ENCODE measurements at regions not wholly inside any gene's neighbourhood (a gene's known extent, or its start where the extent isn't known, plus 50 kb on each side); places are given as distances from the start of the nearest gene placed in this dataset.

DNA sequence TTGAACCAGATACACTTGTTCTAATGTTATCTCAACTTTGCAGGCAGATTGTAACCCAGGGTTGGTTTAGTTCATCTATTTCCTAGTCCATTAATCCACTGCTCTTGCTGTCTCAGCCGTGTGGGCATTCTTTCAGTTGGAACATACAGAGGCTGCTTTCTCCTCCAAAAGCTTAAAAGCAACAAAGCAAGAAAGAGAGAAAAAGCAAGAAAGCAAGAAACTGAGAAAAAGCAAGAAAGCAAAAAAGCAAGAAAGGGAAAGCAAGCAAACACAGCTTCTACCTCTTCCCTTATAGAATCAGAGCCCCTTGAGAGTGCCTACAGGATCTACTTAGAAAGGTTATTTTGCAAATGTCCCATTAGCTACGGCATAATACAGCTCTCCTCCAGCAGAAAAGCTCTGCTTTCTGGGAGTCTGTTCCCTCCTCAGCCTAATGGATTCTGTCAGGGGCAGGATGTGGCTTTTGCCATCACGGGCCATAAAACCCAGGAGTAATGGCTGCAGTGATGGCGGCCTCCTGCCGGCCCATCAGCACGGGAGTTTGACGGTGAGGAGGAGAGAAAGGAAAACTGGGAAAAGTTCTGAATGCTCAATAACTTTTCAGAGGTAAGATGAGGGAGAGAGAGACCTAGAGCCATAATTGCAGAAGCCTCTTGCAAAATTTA is 156.8 kb upstream of the JARID2 start:
- no peaks in the 10 kb centered on the region for H3K79me2 ChIP-seq (ENCODE audit: insufficient read depth, low read depth, low read length)
- no peaks in the 10 kb centered on the region for H3K9me3 ChIP-seq (ENCODE audit: low read length)
- ChIA-PET POLR2A (no interaction called here), CTCF (ENCODE audit: unreplicated experiment) (no interaction called here)
- H2AFZ ChIP-seq (ENCODE audit: low read length): no peak overlapping the region
- no peak overlapping the region for H3K4me3 ChIP-seq (ENCODE audit: low read depth, low read length, poor library complexity, severe bottlenecking)
- H4K20me1 ChIP-seq (ENCODE audit: insufficient read depth, low read length): no peaks in the 10 kb centered on the region
- H3K27ac ChIP-seq (ENCODE audit: low read depth, low read length, poor library complexity, severe bottlenecking): no peak overlapping the region
- H3K36me3 ChIP-seq (ENCODE audit: insufficient read depth, low read length): no peaks in the 10 kb centered on the region
- TF ChIP-seq, protein P1, sequence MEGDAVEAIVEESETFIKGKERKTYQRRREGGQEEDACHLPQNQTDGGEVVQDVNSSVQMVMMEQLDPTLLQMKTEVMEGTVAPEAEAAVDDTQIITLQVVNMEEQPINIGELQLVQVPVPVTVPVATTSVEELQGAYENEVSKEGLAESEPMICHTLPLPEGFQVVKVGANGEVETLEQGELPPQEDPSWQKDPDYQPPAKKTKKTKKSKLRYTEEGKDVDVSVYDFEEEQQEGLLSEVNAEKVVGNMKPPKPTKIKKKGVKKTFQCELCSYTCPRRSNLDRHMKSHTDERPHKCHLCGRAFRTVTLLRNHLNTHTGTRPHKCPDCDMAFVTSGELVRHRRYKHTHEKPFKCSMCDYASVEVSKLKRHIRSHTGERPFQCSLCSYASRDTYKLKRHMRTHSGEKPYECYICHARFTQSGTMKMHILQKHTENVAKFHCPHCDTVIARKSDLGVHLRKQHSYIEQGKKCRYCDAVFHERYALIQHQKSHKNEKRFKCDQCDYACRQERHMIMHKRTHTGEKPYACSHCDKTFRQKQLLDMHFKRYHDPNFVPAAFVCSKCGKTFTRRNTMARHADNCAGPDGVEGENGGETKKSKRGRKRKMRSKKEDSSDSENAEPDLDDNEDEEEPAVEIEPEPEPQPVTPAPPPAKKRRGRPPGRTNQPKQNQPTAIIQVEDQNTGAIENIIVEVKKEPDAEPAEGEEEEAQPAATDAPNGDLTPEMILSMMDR (conservative IDR thresholded peaks at IDR 0.05; ENCODE audit: low read length): no peak
- TF ChIP-seq EZH2phosphoT487 (IDR thresholded peaks at IDR 0.05; ENCODE audit: borderline replicate concordance, low read depth, low read length): no peak
- no peaks in the 10 kb centered on the region for H3K4me1 ChIP-seq (ENCODE audit: insufficient read depth, low read length, poor library complexity, severe bottlenecking)
- BruUV-seq (replicated peaks): no TSS peak
- DNase-seq (ENCODE audit: low spot score): no peak
- no peak overlapping the region for H3K4me2 ChIP-seq (ENCODE audit: low read length)
- no peaks in the 10 kb centered on the region for H3K9me2 ChIP-seq (ENCODE audit: insufficient read depth, low read length)
- intact Hi-C loops (cut with micrococcal nuclease; ENCODE audit: unreplicated experiment): no loop called here

DNA sequence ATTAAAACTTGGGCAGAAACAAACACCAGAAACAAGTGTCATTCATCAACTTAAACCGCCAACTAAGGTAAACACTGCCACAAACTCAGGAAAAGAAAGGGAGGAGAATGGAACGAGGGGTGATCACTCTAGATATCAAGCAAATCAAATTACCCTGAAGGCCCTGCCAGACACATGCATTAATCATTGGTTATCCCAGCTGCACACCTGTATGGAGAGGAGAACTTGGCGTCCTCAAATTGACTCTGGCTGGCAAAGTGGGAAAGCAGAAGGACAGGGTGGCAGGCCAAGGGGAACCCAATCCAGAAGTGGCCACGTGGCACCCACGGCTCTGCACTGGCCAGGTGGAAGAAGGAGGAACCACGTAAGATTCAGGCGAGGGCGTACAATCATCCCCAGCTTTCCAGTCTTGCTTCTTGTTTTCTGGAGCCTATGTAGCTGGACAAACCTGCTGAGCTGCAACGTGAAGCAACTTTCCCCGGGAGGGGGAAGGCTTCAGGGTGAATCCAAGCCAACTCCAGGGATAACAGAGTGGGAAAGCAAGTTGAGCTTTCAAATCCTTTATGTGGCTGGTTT is 156.2 kb upstream of the JARID2 start:
- TF ChIP-seq, protein P1 (conservative IDR thresholded peaks at IDR 0.05; ENCODE audit: low read length): no peak
- TF ChIP-seq EZH2phosphoT487 (IDR thresholded peaks at IDR 0.05; ENCODE audit: borderline replicate concordance, low read depth, low read length): no peak
- no peak for DNase-seq (ENCODE audit: low spot score)
- Histone ChIP-seq H4K20me1 (ENCODE audit: insufficient read depth, low read length) (no peaks in the 10 kb centered on the region), H3K9me2 (ENCODE audit: insufficient read depth, low read length) (no peaks in the 10 kb centered on the region), H3K4me3 (ENCODE audit: low read depth, low read length, poor library complexity, severe bottlenecking) (no peak overlapping the region), H3K9me3 (ENCODE audit: low read length) (no peaks in the 10 kb centered on the region), H3K79me2 (ENCODE audit: insufficient read depth, low read depth, low read length) (no peaks in the 10 kb centered on the region), H3K36me3 (ENCODE audit: insufficient read depth, low read length) (no peaks in the 10 kb centered on the region), H3K4me1 (ENCODE audit: insufficient read depth, low read length, poor library complexity, severe bottlenecking) (no peaks in the 10 kb centered on the region), H3K27ac (ENCODE audit: low read depth, low read length, poor library complexity, severe bottlenecking) (no peak overlapping the region), H2AFZ (ENCODE audit: low read length) (no peak overlapping the region), H3K4me2 (ENCODE audit: low read length) (no peak overlapping the region)
- intact Hi-C loops (cut with micrococcal nuclease; ENCODE audit: unreplicated experiment): no loop called here
- POLR2A ChIA-PET: interaction anchor here (0.6 kb wide), 1 partner anchor 1039 kb away, joined by 4 read pairs; no protein-coding TSS in a partner anchor
- no TSS peak for BruUV-seq (replicated peaks)
- CTCF ChIA-PET (ENCODE audit: unreplicated experiment): no interaction called here

DNA sequence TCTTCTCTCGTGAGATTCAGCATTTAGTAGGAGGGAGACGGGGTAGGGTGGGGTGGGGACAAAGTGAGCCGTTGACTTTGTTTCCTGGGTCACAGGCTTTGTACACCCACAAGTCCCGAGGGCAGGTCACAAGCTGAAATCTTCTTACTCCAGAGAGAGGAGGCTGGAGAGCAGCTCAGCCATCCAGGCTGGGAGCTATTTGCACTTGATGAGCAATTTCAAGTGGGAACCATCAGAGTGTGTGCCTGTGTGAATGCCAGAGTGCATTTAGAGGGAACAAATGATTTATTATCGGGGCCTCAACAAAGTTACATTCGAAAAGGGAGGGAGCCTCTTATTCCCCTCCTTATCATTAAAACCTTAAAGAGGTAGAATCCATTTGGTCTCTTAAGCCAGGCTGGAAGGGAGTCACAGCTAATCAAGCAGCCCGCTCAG is 155.7 kb upstream of the JARID2 start:
- no peaks in the 10 kb centered on the region for H3K36me3 ChIP-seq (ENCODE audit: insufficient read depth, low read length)
- intact Hi-C loops (cut with micrococcal nuclease; ENCODE audit: unreplicated experiment): no loop called here
- TF ChIP-seq, protein P1 (conservative IDR thresholded peaks at IDR 0.05; ENCODE audit: low read length): no peak
- TF ChIP-seq EZH2phosphoT487 (IDR thresholded peaks at IDR 0.05; ENCODE audit: borderline replicate concordance, low read depth, low read length): no peak
- ChIA-PET CTCF (ENCODE audit: unreplicated experiment) (no interaction called here), POLR2A (interaction anchor here (0.6 kb wide), 1 partner anchor 1040 kb away, joined by 4 read pairs; no protein-coding TSS in a partner anchor)
- BruUV-seq (replicated peaks): no TSS peak
- no peaks in the 10 kb centered on the region for H3K4me1 ChIP-seq (ENCODE audit: insufficient read depth, low read length, poor library complexity, severe bottlenecking)
- no peak overlapping the region for H3K4me2 ChIP-seq (ENCODE audit: low read length)
- H3K79me2 ChIP-seq (ENCODE audit: insufficient read depth, low read depth, low read length): no peaks in the 10 kb centered on the region
- no peak for DNase-seq (ENCODE audit: low spot score)
- no peak overlapping the region for H2AFZ ChIP-seq (ENCODE audit: low read length)
- no peak overlapping the region for H3K27ac ChIP-seq (ENCODE audit: low read depth, low read length, poor library complexity, severe bottlenecking)
- no peak overlapping the region for H3K4me3 ChIP-seq (ENCODE audit: low read depth, low read length, poor library complexity, severe bottlenecking)
- H4K20me1 ChIP-seq (ENCODE audit: insufficient read depth, low read length): no peaks in the 10 kb centered on the region
- no peaks in the 10 kb centered on the region for H3K9me3 ChIP-seq (ENCODE audit: low read length)
- H3K9me2 ChIP-seq (ENCODE audit: insufficient read depth, low read length): no peaks in the 10 kb centered on the region
